ENCODE measurements at regions not wholly inside any gene's neighbourhood (a gene's known extent, or its start where the extent isn't known, plus 50 kb on each side); places are given as distances from the start of the nearest gene placed in this dataset.

- TF ChIP-seq CTCF (IDR thresholded peaks at IDR 0.05) (no peak), ZFX (IDR thresholded peaks at IDR 0.05; ENCODE audit: borderline replicate concordance) (no peak)
These were observed 328.1 kb downstream of the NR4A2 start for GRCh38 chr2:156004459-156004858.
